H9 (cell line): ENCODE measurements at regions not wholly inside any gene's neighbourhood (a gene's known extent, or its start where the extent isn't known, plus 50 kb on each side); places are given as distances from the start of the nearest gene placed in this dataset.

ENCODE experiments used
- DNase-seq: peaks from one replicate; pipeline ENCODE4 v3.0.0-alpha.2; 2017
- H2AFZ ChIP-seq: one replicate; pipeline ENCODE4 v1.6.1; 2013; ENCODE audit warnings: mild to moderate bottlenecking, low read length, control low read depth, moderate library complexity
- H2AK5ac ChIP-seq: 2 replicates; pipeline ENCODE4 v1.6.1; 2013; ENCODE audit warnings: low read length, control low read depth, mixed read lengths; ENCODE audit not compliant: insufficient read length
- H2BK120ac ChIP-seq: one replicate; pipeline ENCODE4 v1.6.1; 2013; ENCODE audit warnings: low read depth, mild to moderate bottlenecking, low read length, control low read depth, inconsistent platforms; ENCODE audit not compliant: poor library complexity, severe bottlenecking
- H2BK12ac ChIP-seq: 2 replicates; pipeline ENCODE4 v1.6.1; 2013; ENCODE audit warnings: low read length, control low read depth, mixed read lengths, low read depth; ENCODE audit not compliant: insufficient read length
- H2BK15ac ChIP-seq: 2 replicates; pipeline ENCODE4 v1.6.1; 2013; ENCODE audit warnings: low read depth, low read length, control low read depth
- H2BK20ac ChIP-seq: one replicate; pipeline ENCODE4 v1.6.1; 2013; ENCODE audit warnings: low read depth, mild to moderate bottlenecking, low read length, control low read depth, inconsistent platforms; ENCODE audit not compliant: poor library complexity, severe bottlenecking
- H2BK5ac ChIP-seq: 2 replicates; pipeline ENCODE4 v1.6.1; 2013; ENCODE audit warnings: low read length, control low read depth, mixed read lengths; ENCODE audit not compliant: insufficient read length
- H3K14ac ChIP-seq: 2 replicates; pipeline ENCODE4 v1.6.1; 2013; ENCODE audit warnings: low read length, control low read depth; ENCODE audit not compliant: insufficient read depth
- H3K18ac ChIP-seq: 2 replicates; pipeline ENCODE4 v1.6.1; 2013; ENCODE audit warnings: low read depth, mild to moderate bottlenecking, mixed read lengths, low read length, control low read depth; ENCODE audit not compliant: insufficient read length
- H3K23ac ChIP-seq: 2 replicates; pipeline ENCODE4 v1.6.1; 2013; ENCODE audit warnings: low read length, control low read depth, mixed read lengths, low read depth; ENCODE audit not compliant: insufficient read length
- H3K23me2 ChIP-seq: 2 replicates; pipeline ENCODE4 v1.6.1; 2013; ENCODE audit warnings: low read depth, mild to moderate bottlenecking, mixed read lengths, low read length, control low read depth; ENCODE audit not compliant: insufficient read length, poor library complexity, severe bottlenecking
- H3K27ac ChIP-seq: 2 replicates; pipeline ENCODE4 v1.5.1; 2013; ENCODE audit warnings: low read length, control low read depth, mixed read lengths, low read depth; ENCODE audit not compliant: insufficient read length
- H3K27me3 ChIP-seq: 2 replicates; pipeline ENCODE4 v1.6.1; 2013; ENCODE audit warnings: low read length, control low read depth, inconsistent platforms; ENCODE audit not compliant: insufficient read depth
- H3K4ac ChIP-seq: 2 replicates; pipeline ENCODE4 v1.6.1; 2013; ENCODE audit warnings: low read depth, mild to moderate bottlenecking, control low read depth, inconsistent platforms, low read length, moderate library complexity
- H3K4me1 ChIP-seq: 2 replicates; pipeline ENCODE4 v1.6.1; 2013; ENCODE audit warnings: low read length, control low read depth, inconsistent platforms; ENCODE audit not compliant: insufficient read depth
- H3K4me2 ChIP-seq: 2 replicates; pipeline ENCODE4 v1.6.1; 2013; ENCODE audit warnings: low read length, control low read depth, mixed read lengths; ENCODE audit not compliant: insufficient read length, insufficient read depth
- H3K56ac ChIP-seq: 2 replicates; pipeline ENCODE4 v1.6.1; 2013; ENCODE audit warnings: low read depth, mild to moderate bottlenecking, mixed read lengths, low read length, control low read depth; ENCODE audit not compliant: insufficient read length
- H3K79me1 ChIP-seq: 2 replicates; pipeline ENCODE4 v1.6.1; 2013; ENCODE audit warnings: low read depth, mild to moderate bottlenecking, moderate library complexity, low read length, control low read depth, inconsistent platforms; ENCODE audit not compliant: insufficient read depth, poor library complexity, severe bottlenecking
- H3K79me2 ChIP-seq: 2 replicates; pipeline ENCODE4 v1.6.1; 2013; ENCODE audit warnings: low read length, control low read depth, inconsistent platforms; ENCODE audit not compliant: insufficient read depth
- H3K9ac ChIP-seq: 2 replicates; pipeline ENCODE4 v1.6.1; 2013; ENCODE audit warnings: low read length, control low read depth, mixed read lengths; ENCODE audit not compliant: insufficient read length; ENCODE audit errors: extremely low read depth
- H3K9me3 ChIP-seq: one replicate; pipeline ENCODE4 v1.6.1; 2013; ENCODE audit warnings: low read depth, low read length, inconsistent platforms; ENCODE audit not compliant: control insufficient read depth
- H3T11ph ChIP-seq: one replicate; pipeline ENCODE4 v1.6.1; 2013; ENCODE audit warnings: mild to moderate bottlenecking, low read length, control low read depth, inconsistent platforms
- H4K20me1 ChIP-seq: one replicate; pipeline ENCODE4 v1.6.1; 2013; ENCODE audit not compliant: control insufficient read depth, insufficient read length, insufficient read depth
- H4K5ac ChIP-seq: 2 replicates; pipeline ENCODE4 v1.6.1; 2013; ENCODE audit warnings: low read depth, mild to moderate bottlenecking, mixed read lengths, low read length, control low read depth; ENCODE audit not compliant: insufficient read length
- H4K8ac ChIP-seq: replicated peaks from 2 replicates; pipeline ENCODE4 v1.6.1; 2013; ENCODE audit warnings: low read length, control low read depth, mixed read lengths, low read depth; ENCODE audit not compliant: insufficient read length
- H4K91ac ChIP-seq: 2 replicates; pipeline ENCODE4 v1.6.1; 2013; ENCODE audit warnings: low read depth, mild to moderate bottlenecking, moderate library complexity, mixed read lengths, low read length, control low read depth; ENCODE audit not compliant: insufficient read length
- H3K27ac Mint-ChIP-seq, 3 experiments: 2 replicates in 2 of 3; 3 replicates in 1 of 3; pipeline ENCODE4 v1.8.0; 2020 to 2021; ENCODE audit warnings: mixed read lengths in 3 of 3, mild to moderate bottlenecking in 1 of 3, moderate library complexity in 1 of 3
- H3K27me3 Mint-ChIP-seq: 2 replicates; pipeline ENCODE4 v1.8.0; 2021; ENCODE audit warnings: low read depth, mild to moderate bottlenecking, moderate library complexity, mixed read lengths
- H3K36me3 Mint-ChIP-seq, 3 experiments: 2 replicates in 2 of 3; 3 replicates in 1 of 3; pipeline ENCODE4 v1.8.0; 2020 to 2021; ENCODE audit warnings: low read depth in 3 of 3, mixed read lengths in 3 of 3; ENCODE audit not compliant: insufficient read depth in 1 of 3
- H3K4me1 Mint-ChIP-seq, 2 experiments: 2 replicates each; pipeline ENCODE4 v1.8.0; 2020; ENCODE audit warnings: mixed read lengths in 2 of 2
- H3K4me3 Mint-ChIP-seq, 2 experiments: 2 replicates in 1 of 2; 3 replicates in 1 of 2; pipeline ENCODE4 v1.8.0; 2020 to 2021; ENCODE audit warnings: mild to moderate bottlenecking in 2 of 2, mixed read lengths in 2 of 2, moderate library complexity in 1 of 2
- H3K9me3 Mint-ChIP-seq, 2 experiments: 2 replicates in 1 of 2; 3 replicates in 1 of 2; pipeline ENCODE4 v1.8.0; 2020; ENCODE audit warnings: mild to moderate bottlenecking in 2 of 2, mixed read lengths in 2 of 2, moderate library complexity in 1 of 2
- WGBS: extraction: QIAGEN DNeasy Blood & Tissue Kit; methylation state at CpG from one replicate; pipeline ENCODE4 v1.1.7; 2013; ENCODE audit warnings: missing lambda C conversion rate, low lambda C conversion rate, mixed read lengths; ENCODE audit not compliant: insufficient read length; ENCODE audit errors: extremely low coverage; 5-methylcytosine and 5-hydroxymethylcytosine counted together
- TF ChIP-seq, protein P1 (sequence below): fragments of 200-600 bp; sonication (generic); conservative IDR thresholded peaks from 3 replicates; pipeline ENCODE4 v1.8.0; 2021; ENCODE audit warnings: antibody characterized with exemption, mild to moderate bottlenecking

DNA sequence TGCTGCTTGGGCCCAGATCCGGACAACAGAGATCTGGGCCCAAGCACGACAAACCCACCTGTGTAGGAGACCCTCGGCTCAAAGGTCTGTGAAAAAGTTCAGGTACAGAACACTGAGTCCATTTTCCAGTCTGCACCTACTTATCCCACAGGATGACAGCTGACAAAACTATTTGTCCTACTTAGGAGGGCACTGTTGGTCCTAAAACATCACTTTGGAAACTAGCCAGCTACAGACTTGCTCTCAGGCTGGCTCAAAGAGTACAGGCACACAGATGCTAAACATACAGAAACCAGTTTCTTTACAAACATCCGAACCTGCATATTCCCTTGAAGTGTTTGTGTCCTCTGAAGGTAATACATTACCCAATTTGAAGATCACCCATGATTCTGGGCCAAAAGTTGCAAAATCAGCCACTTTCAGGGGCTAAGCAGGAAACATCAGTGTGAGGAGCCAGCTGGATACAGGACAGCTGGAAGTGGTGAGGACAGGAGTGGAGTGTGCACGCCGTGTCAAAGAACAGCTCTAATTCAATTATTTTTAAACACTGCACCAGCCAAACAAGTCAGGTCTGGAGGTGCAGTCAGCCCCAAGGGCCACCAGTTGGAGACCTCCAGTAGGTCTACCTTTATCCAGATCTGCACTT is 88.5 kb downstream of the NOC3L start:
- H2BK5ac ChIP-seq: no peak overlapping the region
- H2BK12ac ChIP-seq: no peak overlapping the region
- H3K56ac ChIP-seq: no peak overlapping the region
- no peak overlapping the region for H2AFZ ChIP-seq
- no peak overlapping the region for H3K18ac ChIP-seq
- H4K91ac ChIP-seq: no peak overlapping the region
- H3K79me2 ChIP-seq: no peaks in the 10 kb centered on the region
- no peak overlapping the region for H3K9ac ChIP-seq
- no peak overlapping the region for H3K27ac ChIP-seq
- H4K8ac ChIP-seq: no peak overlapping the region
- H3K23ac ChIP-seq: no peak overlapping the region
- Mint-ChIP-seq H3K27me3 (peaks cover 3% of the 10 kb centered on the region; the same call in 1 of the 2 replicates), H3K36me3 (peaks cover 1 to 21% (median 10%) of the 10 kb centered on the region in 3 experiments; a peak in 5 of 7 replicates), H3K4me3 (no peak overlapping the region), H3K9me3 (peaks cover 23 to 24% of the 10 kb centered on the region in 2 experiments), H3K4me1 (no peaks in the 10 kb centered on the region), H3K27ac (no peak overlapping the region)
- H3K4ac ChIP-seq: no peak overlapping the region
- no peak overlapping the region for H2BK15ac ChIP-seq
- no peak overlapping the region for H2BK20ac ChIP-seq
- no peak overlapping the region for H4K5ac ChIP-seq
- no peak overlapping the region for H3K14ac ChIP-seq
- no peak overlapping the region for H2BK120ac ChIP-seq
- H3K4me1 ChIP-seq: no peaks in the 10 kb centered on the region
- no peak for DNase-seq
- no peak overlapping the region for H3K4me2 ChIP-seq
- no peaks in the 10 kb centered on the region for H3K27me3 ChIP-seq
- no peaks in the 10 kb centered on the region for H3K79me1 ChIP-seq
- no peak overlapping the region for H3T11ph ChIP-seq
- TF ChIP-seq, protein P1, sequence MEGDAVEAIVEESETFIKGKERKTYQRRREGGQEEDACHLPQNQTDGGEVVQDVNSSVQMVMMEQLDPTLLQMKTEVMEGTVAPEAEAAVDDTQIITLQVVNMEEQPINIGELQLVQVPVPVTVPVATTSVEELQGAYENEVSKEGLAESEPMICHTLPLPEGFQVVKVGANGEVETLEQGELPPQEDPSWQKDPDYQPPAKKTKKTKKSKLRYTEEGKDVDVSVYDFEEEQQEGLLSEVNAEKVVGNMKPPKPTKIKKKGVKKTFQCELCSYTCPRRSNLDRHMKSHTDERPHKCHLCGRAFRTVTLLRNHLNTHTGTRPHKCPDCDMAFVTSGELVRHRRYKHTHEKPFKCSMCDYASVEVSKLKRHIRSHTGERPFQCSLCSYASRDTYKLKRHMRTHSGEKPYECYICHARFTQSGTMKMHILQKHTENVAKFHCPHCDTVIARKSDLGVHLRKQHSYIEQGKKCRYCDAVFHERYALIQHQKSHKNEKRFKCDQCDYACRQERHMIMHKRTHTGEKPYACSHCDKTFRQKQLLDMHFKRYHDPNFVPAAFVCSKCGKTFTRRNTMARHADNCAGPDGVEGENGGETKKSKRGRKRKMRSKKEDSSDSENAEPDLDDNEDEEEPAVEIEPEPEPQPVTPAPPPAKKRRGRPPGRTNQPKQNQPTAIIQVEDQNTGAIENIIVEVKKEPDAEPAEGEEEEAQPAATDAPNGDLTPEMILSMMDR: no peak
- no peaks in the 10 kb centered on the region for H3K9me3 ChIP-seq
- no CpG with 5 or more reads among the region's 6 CpGs for WGBS
- H2AK5ac ChIP-seq: no peak overlapping the region
- no peaks in the 10 kb centered on the region for H4K20me1 ChIP-seq
- no peaks in the 10 kb centered on the region for H3K23me2 ChIP-seq
